ENCODE measurements at regions not wholly inside any gene's neighbourhood (a gene's known extent, or its start where the extent isn't known, plus 50 kb on each side); places are given as distances from the start of the nearest gene placed in this dataset.

GRCh38 chr12:76713130-76713529 is 50.8 kb upstream of the ZDHHC17 start:
- no peak for ATAC-seq
- Histone ChIP-seq H3K27ac (no peak overlapping the region), H3K9me3 (no peaks in the 10 kb centered on the region), H3K4me3 (no peak overlapping the region), H3K36me3 (no peaks in the 10 kb centered on the region), H3K4me1 (no peaks in the 10 kb centered on the region), H3K27me3 (ENCODE audit: low read depth) (no peaks in the 10 kb centered on the region)
- TF ChIP-seq, protein P1, sequence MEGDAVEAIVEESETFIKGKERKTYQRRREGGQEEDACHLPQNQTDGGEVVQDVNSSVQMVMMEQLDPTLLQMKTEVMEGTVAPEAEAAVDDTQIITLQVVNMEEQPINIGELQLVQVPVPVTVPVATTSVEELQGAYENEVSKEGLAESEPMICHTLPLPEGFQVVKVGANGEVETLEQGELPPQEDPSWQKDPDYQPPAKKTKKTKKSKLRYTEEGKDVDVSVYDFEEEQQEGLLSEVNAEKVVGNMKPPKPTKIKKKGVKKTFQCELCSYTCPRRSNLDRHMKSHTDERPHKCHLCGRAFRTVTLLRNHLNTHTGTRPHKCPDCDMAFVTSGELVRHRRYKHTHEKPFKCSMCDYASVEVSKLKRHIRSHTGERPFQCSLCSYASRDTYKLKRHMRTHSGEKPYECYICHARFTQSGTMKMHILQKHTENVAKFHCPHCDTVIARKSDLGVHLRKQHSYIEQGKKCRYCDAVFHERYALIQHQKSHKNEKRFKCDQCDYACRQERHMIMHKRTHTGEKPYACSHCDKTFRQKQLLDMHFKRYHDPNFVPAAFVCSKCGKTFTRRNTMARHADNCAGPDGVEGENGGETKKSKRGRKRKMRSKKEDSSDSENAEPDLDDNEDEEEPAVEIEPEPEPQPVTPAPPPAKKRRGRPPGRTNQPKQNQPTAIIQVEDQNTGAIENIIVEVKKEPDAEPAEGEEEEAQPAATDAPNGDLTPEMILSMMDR (IDR thresholded peaks at IDR 0.05) = no peak
- intact Hi-C loops (cut with DNase I) = no loop called here
- no peak for DNase-seq

DNA sequence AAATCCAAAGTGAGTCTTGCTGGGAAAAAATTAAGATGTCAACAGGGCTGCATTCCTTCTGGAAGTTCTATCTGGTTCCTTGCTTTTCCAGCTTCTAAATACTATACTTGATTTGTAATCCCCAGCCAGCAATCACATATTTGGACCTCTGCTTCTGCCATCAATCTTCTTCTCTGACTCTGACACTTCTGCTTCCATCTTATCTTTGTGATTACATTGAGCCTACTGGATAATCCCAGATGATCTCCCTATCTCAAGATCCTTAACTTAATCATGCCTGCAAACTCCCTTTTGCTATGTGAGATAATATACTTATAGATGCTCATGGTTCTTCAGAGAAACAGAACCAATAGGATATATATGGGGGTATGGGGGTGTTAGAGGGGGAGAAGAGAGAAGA is 49.9 kb upstream of the ZDHHC17 start:
- no peak overlapping the region for H3K27ac ChIP-seq
- TF ChIP-seq, protein P1 (IDR thresholded peaks at IDR 0.05) = no peak
- H3K4me1 ChIP-seq = no peaks in the 10 kb centered on the region
- no peaks in the 10 kb centered on the region for H3K27me3 ChIP-seq (ENCODE audit: low read depth)
- intact Hi-C loops (cut with DNase I) = no loop called here
- H3K36me3 ChIP-seq = no peaks in the 10 kb centered on the region
- DNase-seq (no peak), ATAC-seq (no peak)
- no peak overlapping the region for H3K4me3 ChIP-seq
- no peaks in the 10 kb centered on the region for H3K9me3 ChIP-seq
